HEK293 (cell line): ENCODE measurements at regions not wholly inside any gene's neighbourhood (a gene's known extent, or its start where the extent isn't known, plus 50 kb on each side); places are given as distances from the start of the nearest gene placed in this dataset.

Source experiments
- CTCF ChIA-PET: fragments of 350-600 bp; formaldehyde crosslinking; extraction: SDS; loops from one replicate; lab custom pipeline; 2021; ENCODE audit warnings: antibody characterized with exemption; lab: Yijun Ruan, JAX
- POLR2A ChIA-PET: fragments of 300-600 bp; formaldehyde crosslinking; extraction: SDS; loops from one replicate; lab custom pipeline; 2020; ENCODE audit warnings: antibody characterized with exemption, inconsistent platforms; lab: Yijun Ruan, JAX
- H3K27ac ChIP-seq: fragments of 200-500 bp; sonication (Bioruptor generic); 2 replicates; pipeline ENCODE4 v1.5.1; 2014; ENCODE audit warnings: low read depth, low read length, control low read depth, inconsistent platforms; ENCODE audit errors: extremely low read depth
- H3K36me3 ChIP-seq, 2 experiments: fragments of 200-500 bp in 1 of 2; sonication (Bioruptor generic) in 1 of 2; 1 replicate in 1 of 2; 2 replicates in 1 of 2; pipeline ENCODE4 v1.5.1; 2014 to 2017; ENCODE audit warnings: inconsistent platforms in 2 of 2, low read length in 2 of 2; ENCODE audit not compliant: control insufficient read depth in 2 of 2, insufficient read depth in 1 of 2
- H3K4me1 ChIP-seq: fragments of 200-500 bp; sonication (Bioruptor generic); 2 replicates; pipeline ENCODE4 v1.5.1; 2014; ENCODE audit warnings: mild to moderate bottlenecking, low read length, inconsistent platforms; ENCODE audit not compliant: control insufficient read depth, insufficient read depth
- H3K4me3 ChIP-seq: 2 replicates; pipeline ENCODE4 v1.5.1; 2011; ENCODE audit warnings: low read depth, mild to moderate bottlenecking, control low read depth, low read length, moderate library complexity
- H3K9me3 ChIP-seq: fragments of 200-500 bp; sonication (Bioruptor generic); 2 replicates; pipeline ENCODE4 v1.5.1; 2014; ENCODE audit warnings: low read depth, low read length, inconsistent platforms; ENCODE audit not compliant: control insufficient read depth, insufficient read depth
- ZBTB21 ChIP-seq: fragments of 450-650 bp; formaldehyde crosslinking; IDR thresholded peaks from 2 replicates; pipeline ENCODE4 v1.5.1; 2017; ENCODE audit warnings: missing biosample characterization, missing genetic modification characterization
- ZEB2 ChIP-seq: fragments of 450-650 bp; formaldehyde crosslinking; IDR thresholded peaks from 2 replicates; pipeline ENCODE4 v1.5.1; 2016; ENCODE audit warnings: missing biosample characterization, missing genetic modification characterization
- ZFP41 ChIP-seq: fragments of 450-650 bp; formaldehyde crosslinking; IDR thresholded peaks from 2 replicates; pipeline ENCODE4 v1.5.1; 2016; ENCODE audit warnings: missing biosample characterization, missing genetic modification characterization, borderline replicate concordance
- ZFP69B ChIP-seq: fragments of 450-650 bp; formaldehyde crosslinking; IDR thresholded peaks from 2 replicates; pipeline ENCODE4 v1.5.1; 2016; ENCODE audit warnings: missing biosample characterization, missing genetic modification characterization
- ZIC2 ChIP-seq: fragments of 450-650 bp; formaldehyde crosslinking; IDR thresholded peaks from 2 replicates; pipeline ENCODE4 v1.5.1; 2016; ENCODE audit warnings: missing biosample characterization, missing genetic modification characterization
- ZNF16 ChIP-seq: fragments of 450-650 bp; formaldehyde crosslinking; IDR thresholded peaks from 2 replicates; pipeline ENCODE4 v1.5.1; 2016; ENCODE audit warnings: low read depth, missing biosample characterization, missing genetic modification characterization
- ZNF169 ChIP-seq: fragments of 450-650 bp; formaldehyde crosslinking; IDR thresholded peaks from 2 replicates; pipeline ENCODE4 v1.5.1; 2016; ENCODE audit warnings: missing biosample characterization, missing genetic modification characterization
- ZNF2 ChIP-seq: fragments of 450-650 bp; formaldehyde crosslinking; IDR thresholded peaks from 2 replicates; pipeline ENCODE4 v1.5.1; 2016; ENCODE audit warnings: missing biosample characterization, missing genetic modification characterization
- ZNF366 ChIP-seq: fragments of 450-650 bp; formaldehyde crosslinking; conservative IDR thresholded peaks from 2 replicates; pipeline ENCODE4 v1.5.1; 2016; ENCODE audit warnings: missing biosample characterization, missing genetic modification characterization
- ZNF530 ChIP-seq: fragments of 450-650 bp; formaldehyde crosslinking; IDR thresholded peaks from 2 replicates; pipeline ENCODE4 v1.5.1; 2016; ENCODE audit warnings: low read depth, missing biosample characterization, missing genetic modification characterization
- ZNF555 ChIP-seq: fragments of 450-650 bp; formaldehyde crosslinking; conservative IDR thresholded peaks from 2 replicates; pipeline ENCODE4 v1.5.1; 2017; ENCODE audit warnings: missing biosample characterization, mild to moderate bottlenecking, missing genetic modification characterization, inconsistent platforms
- ZNF596 ChIP-seq: fragments of 450-650 bp; IDR thresholded peaks from 2 replicates; pipeline ENCODE4 v1.5.0; 2018; ENCODE audit warnings: missing biosample characterization, mild to moderate bottlenecking, missing genetic modification characterization, moderate library complexity
- ZNF600 ChIP-seq: fragments of 450-650 bp; formaldehyde crosslinking; IDR thresholded peaks from 2 replicates; pipeline ENCODE4 v1.5.1; 2016; ENCODE audit warnings: missing biosample characterization, missing genetic modification characterization
- ZNF629 ChIP-seq: fragments of 450-650 bp; formaldehyde crosslinking; IDR thresholded peaks from 2 replicates; pipeline ENCODE4 v1.5.1; 2017; ENCODE audit warnings: missing biosample characterization, missing genetic modification characterization
- ZNF768 ChIP-seq: fragments of 450-650 bp; formaldehyde crosslinking; IDR thresholded peaks from 2 replicates; pipeline ENCODE4 v1.5.1; 2018; ENCODE audit warnings: missing biosample characterization, mild to moderate bottlenecking, missing genetic modification characterization
- ZNF785 ChIP-seq: fragments of 450-650 bp; formaldehyde crosslinking; IDR thresholded peaks from 2 replicates; pipeline ENCODE4 v1.5.1; 2016; ENCODE audit warnings: missing biosample characterization, missing genetic modification characterization
- ZNF791 ChIP-seq: fragments of 450-650 bp; formaldehyde crosslinking; IDR thresholded peaks from 2 replicates; pipeline ENCODE4 v1.5.1; 2016; ENCODE audit warnings: missing biosample characterization, missing genetic modification characterization
- ZNF843 ChIP-seq: fragments of 450-650 bp; formaldehyde crosslinking; IDR thresholded peaks from 2 replicates; pipeline ENCODE4 v1.5.1; 2016; ENCODE audit warnings: missing biosample characterization, missing genetic modification characterization
- TF ChIP-seq, protein P1 (sequence below): sonication (generic); formaldehyde crosslinking; IDR thresholded peaks from 2 replicates; pipeline ENCODE4 v1.8.1; 2022; ENCODE audit warnings: mild to moderate bottlenecking, moderate library complexity, missing genetic modification reagents
- TF ChIP-seq, protein P2 (sequence below): fragments of 450-650 bp; formaldehyde crosslinking; IDR thresholded peaks from 2 replicates; pipeline ENCODE4 v1.5.1; 2016; ENCODE audit warnings: missing biosample characterization, missing genetic modification characterization
- TF ChIP-seq, protein P3 (sequence below): fragments of 450-650 bp; formaldehyde crosslinking; IDR thresholded peaks from 2 replicates; pipeline ENCODE4 v1.5.1; 2016; ENCODE audit warnings: missing biosample characterization, missing genetic modification characterization
- TF ChIP-seq, protein P4 (sequence below): fragments of 450-650 bp; formaldehyde crosslinking; IDR thresholded peaks from 2 replicates; pipeline ENCODE4 v1.5.1; 2016; ENCODE audit warnings: missing biosample characterization, missing genetic modification characterization

DNA sequence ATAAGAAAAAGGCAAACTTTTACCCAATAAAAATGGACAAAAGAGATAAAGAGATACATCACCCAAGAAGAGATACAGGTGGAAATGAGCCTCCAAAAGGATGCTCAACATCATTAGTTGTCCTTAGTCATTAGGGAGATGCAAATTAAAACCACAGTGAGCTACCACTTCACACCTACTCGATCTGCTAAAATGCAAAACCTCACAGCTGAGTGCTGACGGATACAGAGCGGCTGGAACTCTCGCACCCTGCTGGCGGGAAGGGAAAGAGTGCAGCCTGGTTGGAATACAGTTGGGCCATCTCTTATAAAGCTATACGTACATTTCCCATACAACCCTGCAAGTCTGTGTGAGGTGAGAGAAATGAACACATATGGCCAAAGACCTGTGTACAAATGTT is 78.5 kb upstream of the PRR20G start:
- no peaks in the 10 kb centered on the region for H3K4me1 ChIP-seq
- POLR2A ChIA-PET, result no interaction called here
- CTCF ChIA-PET, result interaction anchor here (1.5 kb wide), 1 partner anchor 8 kb away, joined by 4 read pairs; no protein-coding TSS in a partner anchor
- no peak for TF ChIP-seq ZNF16
- TF ChIP-seq ZIC2 (tag by site-specific recombination), result 0 out of 2 replicates have a peak, but pooled peaks have one; percentile 16
- no peak overlapping the region for H3K27ac ChIP-seq
- no peak overlapping the region for H3K4me3 ChIP-seq
- H3K9me3 ChIP-seq, result no peaks in the 10 kb centered on the region
- no peaks in the 10 kb centered on the region for H3K36me3 ChIP-seq

DNA sequence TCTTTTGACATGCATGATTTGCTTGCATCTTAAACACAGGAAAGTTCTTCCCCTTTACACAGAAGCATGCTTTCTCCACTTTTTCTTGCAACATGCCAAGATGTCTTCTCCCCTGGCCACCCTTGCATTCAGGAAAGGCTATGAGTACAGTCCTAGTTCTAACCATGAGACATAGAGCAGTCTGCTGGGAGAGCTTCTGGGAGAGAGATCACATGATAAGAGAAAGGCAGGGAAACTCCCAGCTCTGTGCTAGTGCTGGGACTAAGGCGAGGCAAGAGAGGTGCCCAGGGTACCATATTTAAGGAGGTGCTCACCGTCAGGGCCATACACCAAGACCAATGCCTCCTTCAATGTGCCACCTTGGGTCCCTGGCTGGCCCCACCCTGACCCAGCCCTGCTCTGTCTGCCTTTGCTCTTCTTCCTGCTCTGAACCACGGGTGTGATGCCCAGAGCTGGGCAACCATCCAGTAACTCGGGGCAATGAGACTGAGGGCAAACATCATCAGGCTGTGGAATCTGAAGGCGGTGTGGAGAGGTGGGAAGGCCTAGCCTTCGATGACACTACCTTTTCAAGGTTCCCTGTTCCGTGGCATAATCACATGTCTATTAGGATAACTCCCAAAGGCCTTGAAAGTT is 77.4 kb upstream of the PRR20G start:
- no peaks in the 10 kb centered on the region for H3K36me3 ChIP-seq
- ChIA-PET CTCF (interaction anchor here (1.0 to 1.5 kb wide), 2 partner anchors 9 to 90 kb away, joined by 3 to 4 read pairs; no protein-coding TSS in a partner anchor), POLR2A (no interaction called here)
- TF ChIP-seq ZNF843, result no peak
- TF ChIP-seq ZNF555 (tag by site-specific recombination), result no peak
- no peak for TF ChIP-seq ZNF768
- no peak overlapping the region for H3K4me3 ChIP-seq
- H3K4me1 ChIP-seq, result no peaks in the 10 kb centered on the region
- no peaks in the 10 kb centered on the region for H3K9me3 ChIP-seq
- no peak overlapping the region for H3K27ac ChIP-seq

DNA sequence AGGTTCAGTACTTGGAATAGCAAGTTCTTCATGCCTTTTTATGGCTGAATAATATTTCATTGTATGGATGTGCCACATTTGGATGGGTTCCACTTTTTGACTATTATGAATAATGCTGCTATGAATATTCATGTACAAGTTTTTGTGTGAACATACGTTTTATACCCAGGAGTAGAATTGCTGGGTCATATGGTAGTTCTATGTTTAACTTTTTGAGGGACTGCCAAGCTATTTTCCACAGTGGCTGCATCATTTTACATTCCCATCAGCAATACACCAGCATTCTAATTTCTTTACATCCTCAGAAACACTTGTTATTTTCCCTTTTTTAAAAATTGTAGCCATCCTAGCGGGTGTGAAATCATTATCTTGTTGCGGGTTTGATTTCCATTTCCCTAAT is 76.0 kb upstream of the PRR20G start:
- H3K27ac ChIP-seq, result no peak overlapping the region
- TF ChIP-seq ZFP69B (tag by site-specific recombination) (no peak), ZFP41 (tag by site-specific recombination) (no peak), ZNF596 (tag by site-specific recombination) (no peak), ZBTB21 (tag by site-specific recombination) (no peak), ZNF2 (tag by site-specific recombination) (no peak), ZNF785 (no peak), ZNF629 (tag by site-specific recombination) (no peak), ZNF600 (tag by site-specific recombination) (no peak)
- TF ChIP-seq, protein P1, sequence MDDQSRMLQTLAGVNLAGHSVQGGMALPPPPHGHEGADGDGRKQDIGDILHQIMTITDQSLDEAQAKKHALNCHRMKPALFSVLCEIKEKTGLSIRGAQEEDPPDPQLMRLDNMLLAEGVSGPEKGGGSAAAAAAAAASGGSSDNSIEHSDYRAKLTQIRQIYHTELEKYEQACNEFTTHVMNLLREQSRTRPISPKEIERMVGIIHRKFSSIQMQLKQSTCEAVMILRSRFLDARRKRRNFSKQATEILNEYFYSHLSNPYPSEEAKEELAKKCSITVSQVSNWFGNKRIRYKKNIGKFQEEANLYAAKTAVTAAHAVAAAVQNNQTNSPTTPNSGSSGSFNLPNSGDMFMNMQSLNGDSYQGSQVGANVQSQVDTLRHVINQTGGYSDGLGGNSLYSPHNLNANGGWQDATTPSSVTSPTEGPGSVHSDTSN, result no peak
- TF ChIP-seq, protein P2, sequence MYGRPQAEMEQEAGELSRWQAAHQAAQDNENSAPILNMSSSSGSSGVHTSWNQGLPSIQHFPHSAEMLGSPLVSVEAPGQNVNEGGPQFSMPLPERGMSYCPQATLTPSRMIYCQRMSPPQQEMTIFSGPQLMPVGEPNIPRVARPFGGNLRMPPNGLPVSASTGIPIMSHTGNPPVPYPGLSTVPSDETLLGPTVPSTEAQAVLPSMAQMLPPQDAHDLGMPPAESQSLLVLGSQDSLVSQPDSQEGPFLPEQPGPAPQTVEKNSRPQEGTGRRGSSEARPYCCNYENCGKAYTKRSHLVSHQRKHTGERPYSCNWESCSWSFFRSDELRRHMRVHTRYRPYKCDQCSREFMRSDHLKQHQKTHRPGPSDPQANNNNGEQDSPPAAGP (tag by site-specific recombination), result no peak
- no peak overlapping the region for H3K4me3 ChIP-seq
- H3K9me3 ChIP-seq, result no peaks in the 10 kb centered on the region
- no peaks in the 10 kb centered on the region for H3K4me1 ChIP-seq
- CTCF ChIA-PET, result no interaction called here
- no peaks in the 10 kb centered on the region for H3K36me3 ChIP-seq
- POLR2A ChIA-PET, result no interaction called here

DNA sequence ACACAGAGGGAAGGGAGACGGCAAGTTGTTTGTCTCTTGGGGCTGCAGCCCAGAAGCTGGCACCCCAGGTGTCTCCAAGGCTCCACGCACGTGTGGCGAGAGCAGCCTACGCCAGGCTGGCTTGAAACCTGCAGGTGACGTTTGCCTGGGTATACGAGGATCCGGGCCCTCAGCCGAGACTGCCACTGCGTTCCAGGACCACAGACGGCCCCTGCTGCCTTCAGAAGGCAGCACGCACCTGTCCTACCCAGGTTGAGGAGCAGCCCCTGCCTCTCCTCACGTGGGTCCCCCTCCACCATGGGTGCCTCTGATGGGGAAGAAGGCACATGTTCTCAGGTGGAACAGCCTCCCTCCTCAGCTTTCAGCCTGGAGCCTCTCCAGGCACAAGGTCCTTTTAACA is 75.3 kb upstream of the PRR20G start:
- no peaks in the 10 kb centered on the region for H3K9me3 ChIP-seq
- no peaks in the 10 kb centered on the region for H3K4me1 ChIP-seq
- H3K36me3 ChIP-seq, result no peaks in the 10 kb centered on the region
- H3K27ac ChIP-seq, result no peak overlapping the region
- no peak overlapping the region for H3K4me3 ChIP-seq
- TF ChIP-seq ZNF791 (tag by site-specific recombination), result no peak
- no peak for TF ChIP-seq ZNF530
- no peak for TF ChIP-seq ZNF366 (tag by site-specific recombination)
- TF ChIP-seq, protein P3, sequence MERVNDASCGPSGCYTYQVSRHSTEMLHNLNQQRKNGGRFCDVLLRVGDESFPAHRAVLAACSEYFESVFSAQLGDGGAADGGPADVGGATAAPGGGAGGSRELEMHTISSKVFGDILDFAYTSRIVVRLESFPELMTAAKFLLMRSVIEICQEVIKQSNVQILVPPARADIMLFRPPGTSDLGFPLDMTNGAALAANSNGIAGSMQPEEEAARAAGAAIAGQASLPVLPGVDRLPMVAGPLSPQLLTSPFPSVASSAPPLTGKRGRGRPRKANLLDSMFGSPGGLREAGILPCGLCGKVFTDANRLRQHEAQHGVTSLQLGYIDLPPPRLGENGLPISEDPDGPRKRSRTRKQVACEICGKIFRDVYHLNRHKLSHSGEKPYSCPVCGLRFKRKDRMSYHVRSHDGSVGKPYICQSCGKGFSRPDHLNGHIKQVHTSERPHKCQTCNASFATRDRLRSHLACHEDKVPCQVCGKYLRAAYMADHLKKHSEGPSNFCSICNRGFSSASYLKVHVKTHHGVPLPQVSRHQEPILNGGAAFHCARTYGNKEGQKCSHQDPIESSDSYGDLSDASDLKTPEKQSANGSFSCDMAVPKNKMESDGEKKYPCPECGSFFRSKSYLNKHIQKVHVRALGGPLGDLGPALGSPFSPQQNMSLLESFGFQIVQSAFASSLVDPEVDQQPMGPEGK (tag by site-specific recombination), result no peak
- TF ChIP-seq ZNF169, result no peak
- TF ChIP-seq, protein P4, sequence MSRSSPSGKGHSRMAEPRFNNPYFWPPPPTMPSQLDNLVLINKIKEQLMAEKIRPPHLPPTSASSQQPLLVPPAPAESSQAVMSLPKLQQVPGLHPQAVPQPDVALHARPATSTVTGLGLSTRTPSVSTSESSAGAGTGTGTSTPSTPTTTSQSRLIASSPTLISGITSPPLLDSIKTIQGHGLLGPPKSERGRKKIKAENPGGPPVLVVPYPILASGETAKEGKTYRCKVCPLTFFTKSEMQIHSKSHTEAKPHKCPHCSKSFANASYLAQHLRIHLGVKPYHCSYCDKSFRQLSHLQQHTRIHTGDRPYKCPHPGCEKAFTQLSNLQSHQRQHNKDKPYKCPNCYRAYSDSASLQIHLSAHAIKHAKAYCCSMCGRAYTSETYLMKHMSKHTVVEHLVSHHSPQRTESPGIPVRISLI (tag by site-specific recombination), result no peak
- TF ChIP-seq ZEB2 (tag by site-specific recombination), result no peak
- no peak for TF ChIP-seq ZFP41 (tag by site-specific recombination)
- TF ChIP-seq, all 188 proteins: peak for 0
- CTCF ChIA-PET, result no interaction called here
- POLR2A ChIA-PET, result no interaction called here
